SK-N-SH (cell line): ENCODE measurements at regions not wholly inside any gene's neighbourhood (a gene's known extent, or its start where the extent isn't known, plus 50 kb on each side); places are given as distances from the start of the nearest gene placed in this dataset.

Experiments used
- CTCF ChIA-PET: fragments of 300-600, 350-600 bp; formaldehyde crosslinking; extraction: SDS; loops from one replicate; lab custom pipeline; 2021; lab: Yijun Ruan, JAX
- POLR2A ChIA-PET: fragments of 350-600 bp; sonication (Branson Sonifier 250); formaldehyde crosslinking; extraction: SDS; loops from one replicate; lab custom pipeline; 2020; ENCODE audit warnings: antibody characterized with exemption, inconsistent platforms; lab: Yijun Ruan, JAX
- DNase-seq: peaks from one replicate; pipeline ENCODE4 v3.0.0; 2012
- H2AFZ ChIP-seq: fragments of 200-600 bp; sonication (generic); 2 replicates; pipeline ENCODE4 v1.8.1; 2016; ENCODE audit warnings: antibody characterized with exemption, mild to moderate bottlenecking, low read depth
- H3F3A ChIP-seq: fragments of 200-600 bp; sonication (generic); replicated peaks from 2 replicates; pipeline ENCODE3; 2016; ENCODE audit warnings: antibody characterized with exemption, mild to moderate bottlenecking; ENCODE audit not compliant: insufficient read depth
- H3K27ac ChIP-seq, 2 experiments: fragments of 200-500 bp in 1 of 2; fragments of 200-600 bp in 1 of 2; sonication (Bioruptor generic) in 1 of 2; sonication (generic), shearing (Covaris generic) in 1 of 2; 2 replicates each; pipeline versions ENCODE4 v1.5.1 to v1.6.1; 2014 to 2016; ENCODE audit warnings: low read depth in 2 of 2, inconsistent platforms in 1 of 2, low read length in 1 of 2, mild to moderate bottlenecking in 1 of 2, mixed read lengths in 1 of 2
- H3K27me3 ChIP-seq: fragments of 200-600 bp; sonication (generic), shearing (Covaris generic); 2 replicates; pipeline ENCODE4 v1.6.1; 2016; ENCODE audit warnings: mixed run types; ENCODE audit not compliant: insufficient read depth
- H3K36me3 ChIP-seq, 2 experiments: fragments of 200-500 bp in 1 of 2; fragments of 200-600 bp in 1 of 2; sonication (Bioruptor generic) in 1 of 2; sonication (generic) in 1 of 2; replicated peaks in 1 of 2; 2 replicates each; pipeline versions ENCODE3 to v1.5.1; 2014 to 2016; ENCODE audit warnings: low read length in 1 of 2, mild to moderate bottlenecking in 1 of 2; ENCODE audit not compliant: insufficient read depth in 2 of 2, control insufficient read depth in 1 of 2
- H3K4me1 ChIP-seq, 2 experiments: fragments of 200-500 bp in 1 of 2; fragments of 200-600 bp in 1 of 2; sonication (Bioruptor generic) in 1 of 2; sonication (generic), shearing (Covaris generic) in 1 of 2; 2 replicates each; pipeline versions ENCODE4 v1.5.1 to v1.6.1; 2014 to 2016; ENCODE audit warnings: low read depth in 1 of 2, low read length in 1 of 2, mixed run types in 1 of 2; ENCODE audit not compliant: insufficient read depth in 2 of 2, control insufficient read depth in 1 of 2
- H3K4me2 ChIP-seq: fragments of 200-600 bp; sonication (generic), shearing (Covaris generic); 2 replicates; pipeline ENCODE4 v1.6.1; 2017; ENCODE audit warnings: mixed run types
- H3K4me3 ChIP-seq, 2 experiments: fragments of 200-500 bp in 1 of 2; fragments of 200-600 bp in 1 of 2; sonication (Bioruptor generic) in 1 of 2; sonication (generic), shearing (Covaris generic) in 1 of 2; 2 replicates each; pipeline versions ENCODE4 v1.5.1 to v1.8.1; 2014 to 2016; ENCODE audit warnings: low read depth in 2 of 2, inconsistent platforms in 1 of 2, low read length in 1 of 2, mild to moderate bottlenecking in 1 of 2, mixed read lengths in 1 of 2, moderate library complexity in 1 of 2
- H3K79me2 ChIP-seq: fragments of 200-600 bp; sonication (generic); 2 replicates; pipeline ENCODE4 v1.8.1; 2017; ENCODE audit warnings: mild to moderate bottlenecking; ENCODE audit not compliant: insufficient read depth
- H3K9ac ChIP-seq: fragments of 200-600 bp; sonication (generic); 2 replicates; pipeline ENCODE4 v1.6.1; 2017; ENCODE audit warnings: mixed run types
- H3K9me2 ChIP-seq: fragments of 200-600 bp; sonication (generic); 2 replicates; pipeline ENCODE4 v1.6.1; 2017; ENCODE audit warnings: mixed run types
- H3K9me3 ChIP-seq: fragments of 200-600 bp; sonication (generic); 2 replicates; pipeline ENCODE4 v1.6.1; 2017; ENCODE audit warnings: mixed run types, mild to moderate bottlenecking, moderate library complexity
- H4K20me1 ChIP-seq: fragments of 200-600 bp; sonication (generic); 2 replicates; pipeline ENCODE4 v1.6.1; 2017; ENCODE audit warnings: mild to moderate bottlenecking, mixed run types; ENCODE audit not compliant: insufficient read depth
- ELF1 ChIP-seq: IDR thresholded peaks from 2 replicates; pipeline ENCODE4 v1.4.0; 2012
- EZH2phosphoT487 ChIP-seq: fragments of 200-600 bp; sonication (generic); IDR thresholded peaks from 2 replicates; pipeline ENCODE4 v1.6.1; 2017; ENCODE audit warnings: low read depth, mixed run types, mild to moderate bottlenecking, antibody characterized with exemption, moderate library complexity, borderline replicate concordance
- FOSL2 ChIP-seq: IDR thresholded peaks from 2 replicates; pipeline ENCODE4 v1.4.0; 2012; ENCODE audit warnings: low read depth, mild to moderate bottlenecking, moderate library complexity, borderline replicate concordance
- FOXJ3 ChIP-seq: sonication (generic); formaldehyde crosslinking; IDR thresholded peaks from 2 replicates; pipeline ENCODE4 v1.5.1; 2020; ENCODE audit warnings: mild to moderate bottlenecking, missing genetic modification reagents
- FOXM1 ChIP-seq: IDR thresholded peaks from 2 replicates; pipeline ENCODE4 v1.4.0; 2012; ENCODE audit warnings: low read depth, mild to moderate bottlenecking
- GABPA ChIP-seq: IDR thresholded peaks from 2 replicates; pipeline ENCODE4 v1.4.0; 2012; ENCODE audit warnings: low read depth, mild to moderate bottlenecking
- GATA2 ChIP-seq: sonication (generic); formaldehyde crosslinking; IDR thresholded peaks from 2 replicates; pipeline ENCODE4 v1.5.0; 2020; ENCODE audit warnings: mild to moderate bottlenecking, missing genetic modification reagents
- JUND ChIP-seq: IDR thresholded peaks from 2 replicates; pipeline ENCODE4 v1.4.0; 2012
- MXI1 ChIP-seq: IDR thresholded peaks from 2 replicates; pipeline ENCODE4 v1.6.1; 2012; ENCODE audit warnings: mild to moderate bottlenecking, low read depth, low read length, improper control_type of control experiment
- NFIC ChIP-seq: IDR thresholded peaks from 2 replicates; pipeline ENCODE4 v1.4.0; 2012; ENCODE audit warnings: borderline replicate concordance
- NRF1 ChIP-seq: IDR thresholded peaks from 2 replicates; pipeline ENCODE4 v1.6.1; 2012; ENCODE audit warnings: low read depth, mild to moderate bottlenecking, low read length
- POLR2AphosphoS5 ChIP-seq: IDR thresholded peaks from 2 replicates; pipeline ENCODE4 v1.6.1; 2012; ENCODE audit warnings: low read depth, low read length
- RAD21 ChIP-seq: IDR thresholded peaks from 2 replicates; pipeline ENCODE4 v1.6.1; 2012; ENCODE audit warnings: mild to moderate bottlenecking, low read length
- RCOR1 ChIP-seq: fragments of 150-350 bp; IDR thresholded peaks from 2 replicates; pipeline ENCODE4 v1.6.1; 2017; ENCODE audit warnings: antibody characterized with exemption, low read length
- RXRA ChIP-seq: IDR thresholded peaks from 2 replicates; pipeline ENCODE4 v1.4.0; 2012; ENCODE audit warnings: low read depth, mild to moderate bottlenecking, borderline replicate concordance
- SIN3A ChIP-seq: IDR thresholded peaks from 2 replicates; pipeline ENCODE4 v1.6.1; 2012; ENCODE audit warnings: low read depth, mild to moderate bottlenecking, low read length, moderate library complexity, borderline replicate concordance
- SMC3 ChIP-seq: IDR thresholded peaks from 2 replicates; pipeline ENCODE4 v1.6.1; 2012; ENCODE audit warnings: low read depth, low read length, improper control_type of control experiment
- TAF1 ChIP-seq: IDR thresholded peaks from 2 replicates; pipeline ENCODE4 v1.6.1; 2012; ENCODE audit warnings: low read depth, mild to moderate bottlenecking, low read length, moderate library complexity, borderline replicate concordance
- TCF12 ChIP-seq: IDR thresholded peaks from 2 replicates; pipeline ENCODE4 v1.4.0; 2012
- YY1 ChIP-seq: IDR thresholded peaks from 2 replicates; pipeline ENCODE4 v1.4.0; 2012; ENCODE audit warnings: low read depth, mild to moderate bottlenecking
- WGBS: methylation state at CpG from one replicate; pipeline ENCODE4 v1.1.6; 2017; ENCODE audit warnings: low lambda C conversion rate; 5-methylcytosine and 5-hydroxymethylcytosine counted together
- TF ChIP-seq, protein P1 (sequence below): IDR thresholded peaks from 2 replicates; pipeline ENCODE4 v1.4.0; 2012; ENCODE audit warnings: low read depth, borderline replicate concordance
- TF ChIP-seq, protein P2 (sequence below): IDR thresholded peaks from 2 replicates; pipeline ENCODE4 v1.4.0; 2012; ENCODE audit warnings: low read depth, borderline replicate concordance
- TF ChIP-seq, protein P3 (sequence below): fragments of 150-350 bp; IDR thresholded peaks from 2 replicates; pipeline ENCODE4 v1.6.1; 2016; ENCODE audit warnings: mild to moderate bottlenecking, low read depth, low read length
- TF ChIP-seq, protein P4 (sequence below): IDR thresholded peaks from 2 replicates; pipeline ENCODE4 v1.6.1; 2012; ENCODE audit warnings: mild to moderate bottlenecking, low read depth, low read length, moderate library complexity
- TF ChIP-seq, protein P5 (sequence below): IDR thresholded peaks from 2 replicates; pipeline ENCODE4 v1.4.0; 2012; ENCODE audit warnings: low read depth

GRCh38 chr4:187603093-187604025 is 392.2 kb upstream of the ZFP42 start:
- CTCF ChIA-PET, result interaction anchor here (0.9 kb wide), 1 partner anchor 9 kb away, joined by 3 read pairs; no protein-coding TSS in a partner anchor
- peaks cover 0 to 26% of the 10 kb centered on the region in 2 experiments; a peak in 1 of 4 replicates for H3K4me1 ChIP-seq
- H3F3A ChIP-seq, result peaks cover 22% of the 10 kb centered on the region
- no peaks in the 10 kb centered on the region for H4K20me1 ChIP-seq
- H3K27ac ChIP-seq, result peak overlapping the region in 1 of 2 experiments; percentile 90; a peak in 2 of 4 replicates
- POLR2A ChIA-PET, result no interaction called here
- H3K4me3 ChIP-seq, result no peak overlapping the region
- H3K4me2 ChIP-seq, result peak overlapping the region; percentile 74
- H3K9ac ChIP-seq, result peak overlapping the region; percentile 58; the same call in 1 of the 2 replicates
- no peak for DNase-seq
- H3K27me3 ChIP-seq, result no peaks in the 10 kb centered on the region
- no peaks in the 10 kb centered on the region for H3K79me2 ChIP-seq
- H3K36me3 ChIP-seq, result no peaks in the 10 kb centered on the region
- H3K9me3 ChIP-seq, result no peaks in the 10 kb centered on the region
- 26% methylated on average over 5 of the region's 5 CpGs for WGBS
- peak overlapping the region; percentile 58; the same call in 1 of the 2 replicates for H2AFZ ChIP-seq
- H3K9me2 ChIP-seq, result no peaks in the 10 kb centered on the region
- TF ChIP-seq RXRA, result no peak
- TF ChIP-seq NRF1, result no peak
- no peak for TF ChIP-seq SIN3A
- TF ChIP-seq EZH2phosphoT487, result no peak
- TF ChIP-seq YY1, result no peak
- TF ChIP-seq, protein P1, sequence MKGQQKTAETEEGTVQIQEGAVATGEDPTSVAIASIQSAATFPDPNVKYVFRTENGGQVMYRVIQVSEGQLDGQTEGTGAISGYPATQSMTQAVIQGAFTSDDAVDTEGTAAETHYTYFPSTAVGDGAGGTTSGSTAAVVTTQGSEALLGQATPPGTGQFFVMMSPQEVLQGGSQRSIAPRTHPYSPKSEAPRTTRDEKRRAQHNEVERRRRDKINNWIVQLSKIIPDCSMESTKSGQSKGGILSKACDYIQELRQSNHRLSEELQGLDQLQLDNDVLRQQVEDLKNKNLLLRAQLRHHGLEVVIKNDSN, result no peak
- TF ChIP-seq POLR2AphosphoS5, result no peak
- no peak for TF ChIP-seq GABPA
- TF ChIP-seq MXI1, result no peak
- no peak for TF ChIP-seq GATA2 (CRISPR knock-in tag)
- TF ChIP-seq TCF12, result peak; percentile 26; the same call in 1 of the 2 replicates
- no peak for TF ChIP-seq JUND
- TF ChIP-seq FOXJ3 (CRISPR knock-in tag), result no peak
- TF ChIP-seq SMC3, result no peak
- TF ChIP-seq, protein P2, sequence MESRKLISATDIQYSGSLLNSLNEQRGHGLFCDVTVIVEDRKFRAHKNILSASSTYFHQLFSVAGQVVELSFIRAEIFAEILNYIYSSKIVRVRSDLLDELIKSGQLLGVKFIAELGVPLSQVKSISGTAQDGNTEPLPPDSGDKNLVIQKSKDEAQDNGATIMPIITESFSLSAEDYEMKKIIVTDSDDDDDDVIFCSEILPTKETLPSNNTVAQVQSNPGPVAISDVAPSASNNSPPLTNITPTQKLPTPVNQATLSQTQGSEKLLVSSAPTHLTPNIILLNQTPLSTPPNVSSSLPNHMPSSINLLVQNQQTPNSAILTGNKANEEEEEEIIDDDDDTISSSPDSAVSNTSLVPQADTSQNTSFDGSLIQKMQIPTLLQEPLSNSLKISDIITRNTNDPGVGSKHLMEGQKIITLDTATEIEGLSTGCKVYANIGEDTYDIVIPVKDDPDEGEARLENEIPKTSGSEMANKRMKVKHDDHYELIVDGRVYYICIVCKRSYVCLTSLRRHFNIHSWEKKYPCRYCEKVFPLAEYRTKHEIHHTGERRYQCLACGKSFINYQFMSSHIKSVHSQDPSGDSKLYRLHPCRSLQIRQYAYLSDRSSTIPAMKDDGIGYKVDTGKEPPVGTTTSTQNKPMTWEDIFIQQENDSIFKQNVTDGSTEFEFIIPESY, result no peak
- TF ChIP-seq, protein P3, sequence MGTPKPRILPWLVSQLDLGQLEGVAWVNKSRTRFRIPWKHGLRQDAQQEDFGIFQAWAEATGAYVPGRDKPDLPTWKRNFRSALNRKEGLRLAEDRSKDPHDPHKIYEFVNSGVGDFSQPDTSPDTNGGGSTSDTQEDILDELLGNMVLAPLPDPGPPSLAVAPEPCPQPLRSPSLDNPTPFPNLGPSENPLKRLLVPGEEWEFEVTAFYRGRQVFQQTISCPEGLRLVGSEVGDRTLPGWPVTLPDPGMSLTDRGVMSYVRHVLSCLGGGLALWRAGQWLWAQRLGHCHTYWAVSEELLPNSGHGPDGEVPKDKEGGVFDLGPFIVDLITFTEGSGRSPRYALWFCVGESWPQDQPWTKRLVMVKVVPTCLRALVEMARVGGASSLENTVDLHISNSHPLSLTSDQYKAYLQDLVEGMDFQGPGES, result no peak
- TF ChIP-seq RAD21, result no peak
- peak; percentile 4; the same call in 1 of the 2 replicates for TF ChIP-seq FOSL2
- TF ChIP-seq, protein P4, sequence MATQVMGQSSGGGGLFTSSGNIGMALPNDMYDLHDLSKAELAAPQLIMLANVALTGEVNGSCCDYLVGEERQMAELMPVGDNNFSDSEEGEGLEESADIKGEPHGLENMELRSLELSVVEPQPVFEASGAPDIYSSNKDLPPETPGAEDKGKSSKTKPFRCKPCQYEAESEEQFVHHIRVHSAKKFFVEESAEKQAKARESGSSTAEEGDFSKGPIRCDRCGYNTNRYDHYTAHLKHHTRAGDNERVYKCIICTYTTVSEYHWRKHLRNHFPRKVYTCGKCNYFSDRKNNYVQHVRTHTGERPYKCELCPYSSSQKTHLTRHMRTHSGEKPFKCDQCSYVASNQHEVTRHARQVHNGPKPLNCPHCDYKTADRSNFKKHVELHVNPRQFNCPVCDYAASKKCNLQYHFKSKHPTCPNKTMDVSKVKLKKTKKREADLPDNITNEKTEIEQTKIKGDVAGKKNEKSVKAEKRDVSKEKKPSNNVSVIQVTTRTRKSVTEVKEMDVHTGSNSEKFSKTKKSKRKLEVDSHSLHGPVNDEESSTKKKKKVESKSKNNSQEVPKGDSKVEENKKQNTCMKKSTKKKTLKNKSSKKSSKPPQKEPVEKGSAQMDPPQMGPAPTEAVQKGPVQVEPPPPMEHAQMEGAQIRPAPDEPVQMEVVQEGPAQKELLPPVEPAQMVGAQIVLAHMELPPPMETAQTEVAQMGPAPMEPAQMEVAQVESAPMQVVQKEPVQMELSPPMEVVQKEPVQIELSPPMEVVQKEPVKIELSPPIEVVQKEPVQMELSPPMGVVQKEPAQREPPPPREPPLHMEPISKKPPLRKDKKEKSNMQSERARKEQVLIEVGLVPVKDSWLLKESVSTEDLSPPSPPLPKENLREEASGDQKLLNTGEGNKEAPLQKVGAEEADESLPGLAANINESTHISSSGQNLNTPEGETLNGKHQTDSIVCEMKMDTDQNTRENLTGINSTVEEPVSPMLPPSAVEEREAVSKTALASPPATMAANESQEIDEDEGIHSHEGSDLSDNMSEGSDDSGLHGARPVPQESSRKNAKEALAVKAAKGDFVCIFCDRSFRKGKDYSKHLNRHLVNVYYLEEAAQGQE, result no peak
- TF ChIP-seq ELF1, result no peak
- TF ChIP-seq, protein P5, sequence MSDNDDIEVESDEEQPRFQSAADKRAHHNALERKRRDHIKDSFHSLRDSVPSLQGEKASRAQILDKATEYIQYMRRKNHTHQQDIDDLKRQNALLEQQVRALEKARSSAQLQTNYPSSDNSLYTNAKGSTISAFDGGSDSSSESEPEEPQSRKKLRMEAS, result 0 out of 2 replicates have a peak, but pooled peaks have one; percentile 36
- TF ChIP-seq FOXM1, result no peak
- TF ChIP-seq NFIC, result peak; percentile 46; the same call in 1 of the 2 replicates
- TF ChIP-seq TAF1, result no peak; the same call in 1 of the 2 replicates
- TF ChIP-seq RCOR1, result no peak
